PC-9 (cell line): ENCODE measurements at regions not wholly inside any gene's neighbourhood (a gene's known extent, or its start where the extent isn't known, plus 50 kb on each side); places are given as distances from the start of the nearest gene placed in this dataset.

Experiments
- BruUV-seq: library from RNA; stranded (reverse); fragments of 400-500 nt; replicated peaks from 2 replicates; lab custom pipeline; 2021; lab: Mats Ljungman, UMichigan
- CTCF ChIA-PET: fragments of 300-600 bp; sonication (Branson Sonifier 250); formaldehyde crosslinking; loops from one replicate; lab custom pipeline; 2022; ENCODE audit warnings: antibody characterized with exemption; lab: Charles Lee
- POLR2A ChIA-PET: fragments of 300-600 bp; sonication (Branson Sonifier 250); formaldehyde crosslinking; loops from one replicate; lab custom pipeline; 2022; ENCODE audit warnings: antibody characterized with exemption; ENCODE audit not compliant: unreplicated experiment; lab: Charles Lee
- DNase-seq, 2 experiments: peaks; one replicate each; pipeline versions ENCODE4 v3.0.0 to v3.0.0-alpha.2; 2015 to 2022; ENCODE audit warnings: mixed read lengths in 1 of 2
- H2AFZ ChIP-seq: fragments of 200-600 bp; sonication (generic); 2 replicates; pipeline ENCODE4 v1.8.1; 2017; ENCODE audit warnings: antibody characterized with exemption
- H3F3A ChIP-seq: fragments of 200-600 bp; sonication (generic); 2 replicates; pipeline ENCODE4 v1.8.1; 2017; ENCODE audit warnings: antibody characterized with exemption, mild to moderate bottlenecking, low read depth; ENCODE audit not compliant: insufficient read depth
- H3K27ac ChIP-seq: fragments of 200-600 bp; sonication (generic); 2 replicates; pipeline ENCODE4 v1.6.1; 2016; ENCODE audit warnings: mixed run types
- H3K27me3 ChIP-seq: fragments of 200-600 bp; sonication (generic); 2 replicates; pipeline ENCODE4 v1.6.1; 2016; ENCODE audit warnings: low read depth, mixed run types; ENCODE audit not compliant: insufficient read depth
- H3K36me3 ChIP-seq: fragments of 200-600 bp; sonication (generic); 2 replicates; pipeline ENCODE4 v1.6.1; 2016; ENCODE audit warnings: low read depth, mixed run types
- H3K4me1 ChIP-seq: fragments of 200-600 bp; sonication (generic); replicated peaks from 2 replicates; pipeline ENCODE4 v1.6.1; 2016; ENCODE audit warnings: mixed run types; ENCODE audit not compliant: insufficient read depth
- H3K4me2 ChIP-seq: fragments of 200-600 bp; sonication (generic); 2 replicates; pipeline ENCODE4 v1.6.1; 2017; ENCODE audit warnings: mixed run types
- H3K4me3 ChIP-seq: fragments of 200-600 bp; sonication (generic); 2 replicates; pipeline ENCODE4 v1.6.1; 2016; ENCODE audit warnings: mixed run types
- H3K79me2 ChIP-seq: fragments of 200-600 bp; sonication (generic); 2 replicates; pipeline ENCODE4 v1.6.1; 2017; ENCODE audit warnings: low read depth, mixed run types
- H3K9me2 ChIP-seq: fragments of 200-600 bp; sonication (generic); 2 replicates; pipeline ENCODE4 v1.8.1; 2017; ENCODE audit warnings: mild to moderate bottlenecking; ENCODE audit not compliant: insufficient read depth
- H3K9me3 ChIP-seq: fragments of 200-600 bp; sonication (generic); 2 replicates; pipeline ENCODE4 v1.8.1; 2016; ENCODE audit warnings: low read depth; ENCODE audit not compliant: insufficient read depth
- H4K20me1 ChIP-seq: fragments of 200-600 bp; sonication (generic); 2 replicates; pipeline ENCODE4 v1.8.1; 2017; ENCODE audit not compliant: insufficient read depth
- EZH2 ChIP-seq: fragments of 200-600 bp; sonication (generic); IDR thresholded peaks from 2 replicates; pipeline ENCODE4 v1.8.0; 2017; ENCODE audit warnings: antibody characterized with exemption, low read depth
- intact Hi-C: fragments of 100-400 bp; cut with micrococcal nuclease; formaldehyde crosslinking; loops from one replicate; pipeline ENCODE4 v1.10.0; 2022; ENCODE audit not compliant: unreplicated experiment
- TF ChIP-seq, protein P1 (sequence below): fragments of 200-600 bp; sonication (generic); conservative IDR thresholded peaks from 2 replicates; pipeline ENCODE4 v1.6.1; 2017; ENCODE audit warnings: mixed run types, antibody characterized with exemption, mild to moderate bottlenecking, moderate library complexity

DNA sequence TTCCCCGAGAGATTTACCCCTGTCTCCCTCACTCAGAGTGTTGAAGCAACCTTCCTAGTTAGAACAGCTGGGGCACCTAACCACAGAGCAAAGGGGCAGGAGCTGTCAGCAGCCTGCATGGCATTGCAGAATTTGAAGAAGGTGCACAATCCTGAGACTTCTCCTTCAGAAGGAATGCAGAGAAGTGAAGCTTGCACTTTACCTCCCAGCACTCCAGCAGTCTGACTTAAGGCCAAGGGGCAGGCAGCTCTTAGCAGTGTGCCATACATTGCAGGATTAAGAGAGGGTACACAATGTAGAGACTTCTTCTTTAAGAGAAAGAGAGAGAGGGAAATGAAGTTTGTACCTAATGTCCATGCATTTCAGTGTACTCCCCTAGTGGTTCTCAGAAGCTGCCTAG, 236.0 kb upstream of the FBXL7 start:
- H4K20me1 ChIP-seq = no peaks in the 10 kb centered on the region
- no peaks in the 10 kb centered on the region for H3K9me3 ChIP-seq
- H3F3A ChIP-seq = no peaks in the 10 kb centered on the region
- TF ChIP-seq, protein P1, sequence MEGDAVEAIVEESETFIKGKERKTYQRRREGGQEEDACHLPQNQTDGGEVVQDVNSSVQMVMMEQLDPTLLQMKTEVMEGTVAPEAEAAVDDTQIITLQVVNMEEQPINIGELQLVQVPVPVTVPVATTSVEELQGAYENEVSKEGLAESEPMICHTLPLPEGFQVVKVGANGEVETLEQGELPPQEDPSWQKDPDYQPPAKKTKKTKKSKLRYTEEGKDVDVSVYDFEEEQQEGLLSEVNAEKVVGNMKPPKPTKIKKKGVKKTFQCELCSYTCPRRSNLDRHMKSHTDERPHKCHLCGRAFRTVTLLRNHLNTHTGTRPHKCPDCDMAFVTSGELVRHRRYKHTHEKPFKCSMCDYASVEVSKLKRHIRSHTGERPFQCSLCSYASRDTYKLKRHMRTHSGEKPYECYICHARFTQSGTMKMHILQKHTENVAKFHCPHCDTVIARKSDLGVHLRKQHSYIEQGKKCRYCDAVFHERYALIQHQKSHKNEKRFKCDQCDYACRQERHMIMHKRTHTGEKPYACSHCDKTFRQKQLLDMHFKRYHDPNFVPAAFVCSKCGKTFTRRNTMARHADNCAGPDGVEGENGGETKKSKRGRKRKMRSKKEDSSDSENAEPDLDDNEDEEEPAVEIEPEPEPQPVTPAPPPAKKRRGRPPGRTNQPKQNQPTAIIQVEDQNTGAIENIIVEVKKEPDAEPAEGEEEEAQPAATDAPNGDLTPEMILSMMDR = no peak
- no peak for TF ChIP-seq EZH2
- no peak overlapping the region for H2AFZ ChIP-seq
- no peak overlapping the region for H3K27ac ChIP-seq
- intact Hi-C loops = no loop called here
- no peak for DNase-seq
- H3K27me3 ChIP-seq = peaks cover 7% of the 10 kb centered on the region; the same call in 1 of the 2 replicates
- no TSS peak for BruUV-seq
- H3K36me3 ChIP-seq = no peaks in the 10 kb centered on the region
- ChIA-PET CTCF (no interaction called here), POLR2A (no interaction called here)
- H3K4me2 ChIP-seq = no peak overlapping the region
- no peaks in the 10 kb centered on the region for H3K79me2 ChIP-seq
- H3K4me1 ChIP-seq = no peaks in the 10 kb centered on the region
- H3K9me2 ChIP-seq = no peaks in the 10 kb centered on the region
- H3K4me3 ChIP-seq = no peak overlapping the region

DNA sequence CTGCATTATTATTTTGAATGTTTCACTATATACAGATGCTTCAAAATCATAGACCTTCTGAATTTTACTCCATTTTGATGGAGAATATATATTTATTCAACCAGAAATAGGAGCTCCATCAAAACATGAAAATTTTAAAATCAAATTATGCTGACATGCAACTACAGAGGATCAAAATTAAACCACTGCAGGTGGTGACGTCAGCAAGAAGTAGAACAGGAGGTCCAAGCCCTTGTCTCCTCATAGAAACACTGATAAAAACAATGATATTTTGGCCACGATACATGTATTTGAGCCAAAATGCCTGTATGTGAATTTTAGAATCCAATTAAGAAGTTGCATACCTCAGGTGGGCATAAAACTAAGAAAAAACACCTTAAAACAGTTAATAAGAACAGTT, 236.6 kb upstream of the FBXL7 start:
- no peaks in the 10 kb centered on the region for H3K36me3 ChIP-seq
- no peaks in the 10 kb centered on the region for H3K9me2 ChIP-seq
- no peaks in the 10 kb centered on the region for H4K20me1 ChIP-seq
- no peaks in the 10 kb centered on the region for H3F3A ChIP-seq
- ChIA-PET POLR2A (no interaction called here), CTCF (no interaction called here)
- no peak overlapping the region for H3K4me2 ChIP-seq
- no TSS peak for BruUV-seq
- H3K9me3 ChIP-seq = no peaks in the 10 kb centered on the region
- intact Hi-C loops = no loop called here
- TF ChIP-seq EZH2 = no peak
- TF ChIP-seq, protein P1 = no peak
- H3K27ac ChIP-seq = no peak overlapping the region
- H3K4me1 ChIP-seq = no peaks in the 10 kb centered on the region
- no peak for DNase-seq
- H3K27me3 ChIP-seq = peaks cover 8% of the 10 kb centered on the region; the same call in 1 of the 2 replicates
- H3K79me2 ChIP-seq = no peaks in the 10 kb centered on the region
- no peak overlapping the region for H3K4me3 ChIP-seq
- H2AFZ ChIP-seq = no peak overlapping the region

DNA sequence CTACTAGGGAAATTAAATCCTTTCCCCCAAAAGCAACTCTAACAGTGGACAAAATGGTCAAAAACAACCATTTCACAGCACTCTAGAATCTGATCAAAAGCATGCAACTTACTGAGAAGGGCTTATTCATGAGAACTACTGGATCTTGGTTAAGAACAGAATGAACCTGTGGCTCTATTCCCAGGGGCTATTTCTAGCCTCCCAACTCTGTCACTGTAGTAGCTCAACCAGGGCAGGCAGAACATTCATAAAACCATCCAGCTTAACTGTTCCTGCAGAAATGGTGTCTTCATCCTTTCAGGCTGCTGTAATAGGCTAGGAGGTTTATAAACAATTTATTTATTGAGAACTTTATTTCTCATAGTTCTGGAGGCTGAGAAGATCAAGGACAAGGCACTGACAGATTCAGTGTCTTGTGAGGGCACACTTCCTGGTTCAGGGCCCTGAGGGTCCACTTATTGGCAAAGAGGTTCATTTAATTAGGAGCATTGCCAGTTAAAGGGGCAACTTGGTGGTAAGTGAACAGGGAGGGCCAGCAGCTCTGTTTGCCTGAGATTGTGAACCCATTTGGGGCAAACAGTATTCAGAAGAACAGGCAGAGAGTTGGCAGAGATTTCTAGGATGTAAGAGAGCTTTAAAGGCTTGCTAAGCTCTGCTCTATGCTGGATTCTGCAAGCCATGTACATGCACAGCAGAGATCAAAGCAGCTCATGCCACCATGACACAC, 238.5 kb upstream of the FBXL7 start:
- CTCF ChIA-PET = no interaction called here
- no peaks in the 10 kb centered on the region for H3K36me3 ChIP-seq
- H3K9me3 ChIP-seq = no peaks in the 10 kb centered on the region
- peaks cover 8% of the 10 kb centered on the region; the same call in 1 of the 2 replicates for H3K27me3 ChIP-seq
- no peak overlapping the region for H3K27ac ChIP-seq
- no peaks in the 10 kb centered on the region for H3K9me2 ChIP-seq
- H3F3A ChIP-seq = no peaks in the 10 kb centered on the region
- H4K20me1 ChIP-seq = no peaks in the 10 kb centered on the region
- H3K4me1 ChIP-seq = no peaks in the 10 kb centered on the region
- POLR2A ChIA-PET = no interaction called here
- no TSS peak for BruUV-seq
- no peaks in the 10 kb centered on the region for H3K79me2 ChIP-seq
- no peak for DNase-seq
- no peak overlapping the region for H2AFZ ChIP-seq
- no peak overlapping the region for H3K4me3 ChIP-seq
- no peak for TF ChIP-seq EZH2
- TF ChIP-seq, protein P1 = no peak
- intact Hi-C loops = no loop called here
- H3K4me2 ChIP-seq = no peak overlapping the region
